ENCODE measurements at regions not wholly inside any gene's neighbourhood (a gene's known extent, or its start where the extent isn't known, plus 50 kb on each side); places are given as distances from the start of the nearest gene placed in this dataset.
"Not testable (repeated sequence)": the region's sequence is repeated elsewhere in the genome, so short reads cannot be mapped to it uniquely, and the experiment has no call there.

- no peak overlapping the region for H3K4me3 ChIP-seq
- no peaks in the 10 kb centered on the region for H3K27me3 ChIP-seq (replicated peaks)
- H3K4me1 ChIP-seq (replicated peaks) = no peaks in the 10 kb centered on the region; the same call in 1 of the 2 replicates
- H3K36me3 ChIP-seq = no peaks in the 10 kb centered on the region
- no peaks in the 10 kb centered on the region for H3K9me3 ChIP-seq (replicated peaks)
- H3K27ac ChIP-seq = no peak overlapping the region
- no peak for DNase-seq (ENCODE audit: low read depth in 1 of 2, low spot score in 2 of 2)
Measured at GRCh38 chr19:31532034-31532433, 182.8 kb upstream of the TSHZ3 start.

GRCh38 chr19:31533114-31533513 lies 183.9 kb upstream of the TSHZ3 start:
- Histone ChIP-seq H3K36me3 (no peaks in the 10 kb centered on the region), H3K9me3 (replicated peaks) (no peaks in the 10 kb centered on the region), H3K4me3 (no peak overlapping the region), H3K4me1 (replicated peaks) (no peaks in the 10 kb centered on the region; the same call in 1 of the 2 replicates), H3K27ac (no peak overlapping the region), H3K27me3 (replicated peaks) (no peaks in the 10 kb centered on the region)
- DNase-seq (ENCODE audit: low read depth in 1 of 2, low spot score in 2 of 2) = peak in 1 of 2 experiments; percentile 31

- Histone ChIP-seq H3K4me3 (no peak overlapping the region), H3K9me3 (replicated peaks) (no peaks in the 10 kb centered on the region), H3K36me3 (no peaks in the 10 kb centered on the region), H3K4me1 (replicated peaks) (no peaks in the 10 kb centered on the region; the same call in 1 of the 2 replicates), H3K27ac (no peak overlapping the region), H3K27me3 (replicated peaks) (no peaks in the 10 kb centered on the region)
- no peak for DNase-seq (ENCODE audit: low read depth in 1 of 2, low spot score in 2 of 2)
Measured at GRCh38 chr19:31534231-31534630, 185.0 kb upstream of the TSHZ3 start.

GRCh38 chr19:31534786-31535657 lies 185.8 kb upstream of the TSHZ3 start:
- peak in 1 of 2 experiments; percentile 7 for DNase-seq (ENCODE audit: low read depth in 1 of 2, low spot score in 2 of 2)
- Histone ChIP-seq H3K4me1 (replicated peaks) (no peaks in the 10 kb centered on the region; the same call in 1 of the 2 replicates), H3K4me3 (no peak overlapping the region), H3K27ac (no peak overlapping the region), H3K27me3 (replicated peaks) (no peaks in the 10 kb centered on the region), H3K36me3 (no peaks in the 10 kb centered on the region), H3K9me3 (replicated peaks) (no peaks in the 10 kb centered on the region)

GRCh38 chr19:31535691-31536460 lies 186.6 kb upstream of the TSHZ3 start:
- Histone ChIP-seq H3K4me3 (no peak overlapping the region), H3K9me3 (replicated peaks) (no peaks in the 10 kb centered on the region), H3K27ac (no peak overlapping the region), H3K36me3 (no peaks in the 10 kb centered on the region), H3K27me3 (replicated peaks) (no peaks in the 10 kb centered on the region), H3K4me1 (replicated peaks) (no peaks in the 10 kb centered on the region; the same call in 1 of the 2 replicates)
- DNase-seq (ENCODE audit: low read depth in 1 of 2, low spot score in 2 of 2) = peak in 1 of 2 experiments; percentile 16

GRCh38 chr19:31537136-31537535 lies 187.9 kb upstream of the TSHZ3 start:
- no peaks in the 10 kb centered on the region for H3K9me3 ChIP-seq (replicated peaks)
- no peak overlapping the region for H3K27ac ChIP-seq
- DNase-seq (ENCODE audit: low read depth in 1 of 2, low spot score in 2 of 2) = peak in 1 of 2 experiments; percentile 25
- no peaks in the 10 kb centered on the region for H3K27me3 ChIP-seq (replicated peaks)
- no peaks in the 10 kb centered on the region for H3K36me3 ChIP-seq
- no peak overlapping the region for H3K4me3 ChIP-seq
- no peaks in the 10 kb centered on the region; the same call in 1 of the 2 replicates for H3K4me1 ChIP-seq (replicated peaks)

- peak in 1 of 2 experiments; percentile 30 for DNase-seq (ENCODE audit: low read depth in 1 of 2, low spot score in 2 of 2)
- not testable (repeated sequence) for H3K4me3 ChIP-seq; H3K4me1 ChIP-seq (replicated peaks); H3K27ac ChIP-seq; H3K36me3 ChIP-seq; H3K27me3 ChIP-seq (replicated peaks); H3K9me3 ChIP-seq (replicated peaks)
Measured at GRCh38 chr19:31537902-31538301, 188.7 kb upstream of the TSHZ3 start.

- no peaks in the 10 kb centered on the region for H3K36me3 ChIP-seq
- H3K27ac ChIP-seq = no peak overlapping the region
- peak in 1 of 2 experiments; percentile 23 for DNase-seq (ENCODE audit: low read depth in 1 of 2, low spot score in 2 of 2)
- no peaks in the 10 kb centered on the region for H3K27me3 ChIP-seq (replicated peaks)
- no peaks in the 10 kb centered on the region for H3K9me3 ChIP-seq (replicated peaks)
- H3K4me3 ChIP-seq = no peak overlapping the region
- H3K4me1 ChIP-seq (replicated peaks) = no peaks in the 10 kb centered on the region
Measured at GRCh38 chr19:31538879-31539278, 189.6 kb upstream of the TSHZ3 start.

- Histone ChIP-seq H3K27me3 (replicated peaks) (no peaks in the 10 kb centered on the region), H3K27ac (no peak overlapping the region), H3K4me3 (no peak overlapping the region), H3K36me3 (no peaks in the 10 kb centered on the region), H3K4me1 (replicated peaks) (no peaks in the 10 kb centered on the region), H3K9me3 (replicated peaks) (no peaks in the 10 kb centered on the region)
- DNase-seq (ENCODE audit: low read depth in 1 of 2, low spot score in 2 of 2) = peak in 1 of 2 experiments; percentile 14
Measured at GRCh38 chr19:31539386-31539785, 190.2 kb upstream of the TSHZ3 start.

- Histone ChIP-seq H3K27me3 (replicated peaks) (no peaks in the 10 kb centered on the region), H3K9me3 (replicated peaks) (no peaks in the 10 kb centered on the region), H3K4me3 (no peak overlapping the region), H3K27ac (no peak overlapping the region), H3K36me3 (no peaks in the 10 kb centered on the region), H3K4me1 (replicated peaks) (no peaks in the 10 kb centered on the region)
- peak in 1 of 2 experiments; percentile 9 for DNase-seq (ENCODE audit: low read depth in 1 of 2, low spot score in 2 of 2)
Measured at GRCh38 chr19:31541396-31541795, 192.2 kb upstream of the TSHZ3 start.

- H3K9me3 ChIP-seq (replicated peaks) = no peaks in the 10 kb centered on the region
- no peaks in the 10 kb centered on the region for H3K4me1 ChIP-seq (replicated peaks)
- DNase-seq (ENCODE audit: low read depth in 1 of 2, low spot score in 2 of 2) = peak in 1 of 2 experiments; percentile 13
- no peaks in the 10 kb centered on the region for H3K36me3 ChIP-seq
- no peak overlapping the region for H3K27ac ChIP-seq
- H3K27me3 ChIP-seq (replicated peaks) = no peaks in the 10 kb centered on the region
- no peak overlapping the region for H3K4me3 ChIP-seq
Measured at GRCh38 chr19:31543456-31543855, 194.2 kb upstream of the TSHZ3 start.

GRCh38 chr19:31545777-31546176 lies 196.5 kb upstream of the TSHZ3 start:
- H3K27me3 ChIP-seq (replicated peaks) = no peaks in the 10 kb centered on the region
- no peaks in the 10 kb centered on the region for H3K36me3 ChIP-seq
- H3K4me1 ChIP-seq (replicated peaks) = no peaks in the 10 kb centered on the region
- no peak overlapping the region for H3K4me3 ChIP-seq
- no peak for DNase-seq (ENCODE audit: low read depth in 1 of 2, low spot score in 2 of 2)
- H3K27ac ChIP-seq = no peak overlapping the region
- no peaks in the 10 kb centered on the region for H3K9me3 ChIP-seq (replicated peaks)

- Histone ChIP-seq H3K4me3 (no peak overlapping the region), H3K9me3 (replicated peaks) (no peaks in the 10 kb centered on the region), H3K36me3 (no peaks in the 10 kb centered on the region), H3K27me3 (replicated peaks) (no peaks in the 10 kb centered on the region), H3K27ac (no peak overlapping the region), H3K4me1 (replicated peaks) (no peaks in the 10 kb centered on the region)
- no peak for DNase-seq (ENCODE audit: low read depth in 1 of 2, low spot score in 2 of 2)
Measured at GRCh38 chr19:31546205-31546960, 197.1 kb upstream of the TSHZ3 start.
